ENCODE measurements at regions not wholly inside any gene's neighbourhood (a gene's known extent, or its start where the extent isn't known, plus 50 kb on each side); places are given as distances from the start of the nearest gene placed in this dataset.
"Not testable (repeated sequence)": the region's sequence is repeated elsewhere in the genome, so short reads cannot be mapped to it uniquely, and the experiment has no call there.

DNA sequence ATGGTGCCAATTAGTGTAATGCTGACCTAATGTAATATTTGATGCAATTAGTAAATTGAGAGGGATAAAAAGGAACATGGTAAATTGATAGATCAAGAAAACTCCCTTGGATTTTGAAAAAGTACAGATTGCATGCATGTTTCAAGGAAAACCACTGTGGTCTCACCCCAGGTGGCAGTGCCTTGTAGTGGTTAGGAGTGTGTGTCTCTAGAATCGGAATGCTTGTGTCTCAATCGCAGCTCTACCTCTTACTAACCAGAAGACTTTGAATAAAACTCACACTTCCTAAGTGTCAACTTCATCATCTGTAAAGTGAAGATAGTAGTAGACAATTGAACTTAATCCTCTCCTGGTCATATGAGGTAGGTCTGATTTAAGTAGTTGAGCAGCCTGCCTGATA is 128.9 kb upstream of the GOT2 start:
- H3K4me3 ChIP-seq: no peak overlapping the region
- no peaks in the 10 kb centered on the region for H3K36me3 ChIP-seq
- H3K27ac ChIP-seq: no peak overlapping the region
- no peaks in the 10 kb centered on the region for H3K27me3 ChIP-seq
- no peak for TF ChIP-seq EP300 (IDR thresholded peaks at IDR 0.05)
- TF ChIP-seq, protein P1, sequence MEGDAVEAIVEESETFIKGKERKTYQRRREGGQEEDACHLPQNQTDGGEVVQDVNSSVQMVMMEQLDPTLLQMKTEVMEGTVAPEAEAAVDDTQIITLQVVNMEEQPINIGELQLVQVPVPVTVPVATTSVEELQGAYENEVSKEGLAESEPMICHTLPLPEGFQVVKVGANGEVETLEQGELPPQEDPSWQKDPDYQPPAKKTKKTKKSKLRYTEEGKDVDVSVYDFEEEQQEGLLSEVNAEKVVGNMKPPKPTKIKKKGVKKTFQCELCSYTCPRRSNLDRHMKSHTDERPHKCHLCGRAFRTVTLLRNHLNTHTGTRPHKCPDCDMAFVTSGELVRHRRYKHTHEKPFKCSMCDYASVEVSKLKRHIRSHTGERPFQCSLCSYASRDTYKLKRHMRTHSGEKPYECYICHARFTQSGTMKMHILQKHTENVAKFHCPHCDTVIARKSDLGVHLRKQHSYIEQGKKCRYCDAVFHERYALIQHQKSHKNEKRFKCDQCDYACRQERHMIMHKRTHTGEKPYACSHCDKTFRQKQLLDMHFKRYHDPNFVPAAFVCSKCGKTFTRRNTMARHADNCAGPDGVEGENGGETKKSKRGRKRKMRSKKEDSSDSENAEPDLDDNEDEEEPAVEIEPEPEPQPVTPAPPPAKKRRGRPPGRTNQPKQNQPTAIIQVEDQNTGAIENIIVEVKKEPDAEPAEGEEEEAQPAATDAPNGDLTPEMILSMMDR (IDR thresholded peaks at IDR 0.05): no peak
- TF ChIP-seq POLR2A (IDR thresholded peaks at IDR 0.05): no peak
- DNase-seq: no peak
- intact Hi-C loops (cut with DNase I): no loop called here
- H3K4me1 ChIP-seq (ENCODE audit: insufficient read depth): no peaks in the 10 kb centered on the region
- WGBS, 3 donors: 86 to 93% (median 88%) methylated on average over 2 of the region's 2 CpGs
- H3K9me3 ChIP-seq: no peaks in the 10 kb centered on the region

DNA sequence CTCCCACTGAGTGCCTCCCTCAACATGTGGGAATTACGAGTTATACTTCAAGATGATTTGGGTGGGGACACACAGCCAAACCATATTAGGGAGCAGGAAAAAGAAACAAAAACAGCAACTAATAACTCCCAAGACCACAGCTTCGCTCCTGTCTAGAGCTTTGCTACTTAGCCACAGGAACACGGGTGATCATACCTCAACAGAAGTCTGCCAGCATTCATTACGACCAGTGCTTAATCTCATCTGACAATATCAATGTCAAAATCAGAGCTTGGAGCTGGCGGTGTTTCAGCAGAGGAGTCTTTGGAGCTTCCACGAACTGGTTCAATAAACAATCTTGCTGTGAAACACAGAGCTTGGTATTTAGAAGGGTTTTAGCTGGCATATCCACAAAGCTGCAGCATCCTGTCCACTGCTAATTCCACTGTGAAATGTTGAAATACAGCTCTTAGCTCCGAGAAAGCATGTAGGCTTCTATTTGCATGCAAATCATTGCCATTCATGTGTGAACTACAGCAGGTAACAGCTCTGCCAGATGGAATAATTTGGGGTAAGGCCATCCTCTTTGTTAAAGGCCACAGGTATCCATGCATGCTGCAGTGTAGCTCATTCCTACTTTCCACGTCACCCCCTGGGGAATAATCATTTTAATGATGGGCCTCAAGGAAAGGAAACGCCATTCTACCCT is 128.4 kb upstream of the GOT2 start:
- Histone ChIP-seq H3K27me3 (no peaks in the 10 kb centered on the region), H3K36me3 (no peaks in the 10 kb centered on the region), H3K27ac (no peak overlapping the region), H3K9me3 (no peaks in the 10 kb centered on the region), H3K4me1 (ENCODE audit: insufficient read depth) (no peaks in the 10 kb centered on the region), H3K4me3 (no peak overlapping the region)
- WGBS, 3 donors: 46 to 55% (median 50%) methylated on average over 9 of the region's 9 CpGs
- DNase-seq: no peak
- intact Hi-C loops (cut with DNase I): no loop called here
- no peak for TF ChIP-seq POLR2A (IDR thresholded peaks at IDR 0.05)
- TF ChIP-seq EP300 (IDR thresholded peaks at IDR 0.05): no peak
- TF ChIP-seq, protein P1 (IDR thresholded peaks at IDR 0.05): no peak

DNA sequence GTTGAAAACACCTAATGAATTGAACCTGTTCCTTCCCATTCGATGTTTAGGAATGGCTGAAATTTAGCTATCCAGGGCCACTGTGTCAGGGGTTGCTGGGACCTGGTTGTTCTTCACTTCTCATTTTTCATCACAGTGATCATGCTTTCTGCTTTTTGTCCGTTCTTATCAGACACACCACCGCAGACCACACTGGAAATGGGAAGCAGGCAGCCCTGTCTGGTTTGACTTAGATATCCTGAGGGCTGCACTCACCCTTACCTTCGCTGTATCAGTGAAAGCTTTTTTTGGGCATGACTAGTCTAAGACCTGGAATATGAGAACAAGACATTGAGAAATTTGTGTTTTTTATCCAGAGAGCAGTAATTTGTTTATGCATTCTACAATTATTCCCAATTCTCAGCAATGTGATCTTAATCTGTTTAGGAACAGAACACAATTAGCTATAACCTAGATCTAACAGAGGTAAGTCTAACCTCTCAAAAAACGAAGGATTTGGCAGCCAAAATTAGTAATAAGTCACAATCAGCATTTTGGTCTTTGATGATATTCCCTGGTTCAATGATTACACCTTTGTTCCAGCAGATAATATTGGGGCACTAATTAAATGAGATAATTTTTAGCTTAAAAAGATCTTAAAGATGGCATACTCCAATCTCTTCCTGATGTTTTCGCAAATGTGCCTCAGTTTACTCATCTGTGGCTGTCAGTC is 126.0 kb upstream of the GOT2 start:
- Histone ChIP-seq H3K4me3 (no peak overlapping the region), H3K4me1 (ENCODE audit: insufficient read depth) (no peaks in the 10 kb centered on the region), H3K36me3 (no peaks in the 10 kb centered on the region), H3K27me3 (no peaks in the 10 kb centered on the region), H3K9me3 (no peaks in the 10 kb centered on the region), H3K27ac (no peak overlapping the region)
- intact Hi-C loops (cut with DNase I): no loop called here
- WGBS, 3 donors: 61 to 70% (median 67%) methylated on average over 6 of the region's 6 CpGs
- no peak for DNase-seq
- TF ChIP-seq, protein P1 (IDR thresholded peaks at IDR 0.05): no peak
- no peak for TF ChIP-seq EP300 (IDR thresholded peaks at IDR 0.05)
- TF ChIP-seq POLR2A (IDR thresholded peaks at IDR 0.05): no peak

DNA sequence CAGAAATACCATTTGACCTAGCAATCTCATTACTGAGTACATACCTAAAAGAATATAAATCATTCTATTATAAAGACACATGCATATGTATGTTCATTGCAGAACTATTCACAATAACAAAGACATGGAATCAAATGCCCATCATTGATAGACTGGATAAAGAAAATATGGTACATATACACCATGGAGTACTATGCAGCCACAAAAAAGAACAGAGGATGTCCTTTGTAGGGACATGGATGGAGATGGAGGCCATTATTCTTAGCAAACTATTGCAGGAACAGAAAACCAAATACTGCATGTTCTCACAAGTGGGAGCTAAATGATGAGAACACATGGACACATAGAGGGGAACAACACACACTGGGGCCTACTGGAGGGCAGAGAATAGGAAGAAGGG is 124.5 kb upstream of the GOT2 start:
- H3K4me1 ChIP-seq (ENCODE audit: insufficient read depth); H3K36me3 ChIP-seq; H3K27me3 ChIP-seq; H3K27ac ChIP-seq; intact Hi-C loops (cut with DNase I); DNase-seq; H3K4me3 ChIP-seq; H3K9me3 ChIP-seq: not testable (repeated sequence)

DNA sequence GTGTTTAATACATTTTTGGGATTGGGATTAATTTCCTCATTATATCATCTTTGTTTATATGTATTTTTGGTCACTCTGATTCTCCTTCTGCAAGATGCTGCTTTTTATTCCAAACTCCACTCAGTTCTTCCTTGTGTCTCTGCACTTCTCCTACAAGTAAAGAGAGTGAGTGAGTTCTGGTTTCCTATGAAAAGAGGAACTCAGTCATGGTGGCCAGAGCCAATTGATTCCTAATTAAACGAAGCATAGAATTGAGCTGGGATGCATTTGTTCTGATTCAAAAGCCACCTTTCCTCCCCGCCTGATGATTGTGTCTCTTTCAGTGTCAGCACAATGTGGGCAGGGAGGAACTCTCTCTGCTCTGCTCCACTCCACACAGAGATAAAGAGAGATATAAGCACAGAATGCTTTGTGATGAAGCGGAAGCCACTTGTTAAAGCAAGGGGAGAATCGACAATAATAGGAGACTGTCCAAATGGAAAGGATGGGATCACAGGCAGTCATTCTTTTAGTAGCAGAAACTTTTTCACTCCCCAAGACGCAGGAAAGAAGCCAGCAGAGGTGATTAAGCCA is 121.3 kb upstream of the GOT2 start:
- DNase-seq: no peak
- intact Hi-C loops (cut with DNase I): no loop called here
- no peak for TF ChIP-seq EP300 (IDR thresholded peaks at IDR 0.05)
- TF ChIP-seq, protein P1 (IDR thresholded peaks at IDR 0.05): no peak
- no peak overlapping the region for H3K27ac ChIP-seq
- no peak overlapping the region for H3K4me3 ChIP-seq
- H3K27me3 ChIP-seq: no peaks in the 10 kb centered on the region
- no peaks in the 10 kb centered on the region for H3K9me3 ChIP-seq
- H3K36me3 ChIP-seq: no peaks in the 10 kb centered on the region
- no peaks in the 10 kb centered on the region for H3K4me1 ChIP-seq (ENCODE audit: insufficient read depth)
- WGBS, 3 donors: 57 to 67% (median 61%) methylated on average over 5 of the region's 5 CpGs

Data from ovary (tissue), 7 donors.